Activated naive CD8-positive, alpha-beta T cell (primary cell): ENCODE measurements at regions not wholly inside any gene's neighbourhood (a gene's known extent, or its start where the extent isn't known, plus 50 kb on each side); places are given as distances from the start of the nearest gene placed in this dataset.

Experiments used
- H3K27ac Mint-ChIP-seq: one replicate; pipeline ENCODE4 v1.8.0; 2021; ENCODE audit warnings: mixed read lengths
- H3K27me3 Mint-ChIP-seq: one replicate; pipeline ENCODE4 v1.8.0; 2021; ENCODE audit warnings: mixed read lengths
- H3K36me3 Mint-ChIP-seq: one replicate; pipeline ENCODE4 v1.8.0; 2021; ENCODE audit warnings: mixed read lengths
- H3K4me1 Mint-ChIP-seq: one replicate; pipeline ENCODE4 v1.8.0; 2021; ENCODE audit warnings: low read depth, mixed read lengths
- H3K4me3 Mint-ChIP-seq: one replicate; pipeline ENCODE4 v1.8.0; 2021; ENCODE audit warnings: mild to moderate bottlenecking, mixed read lengths
- H3K9me3 Mint-ChIP-seq: one replicate; pipeline ENCODE4 v1.8.0; 2021; ENCODE audit warnings: low read depth, mixed read lengths

DNA sequence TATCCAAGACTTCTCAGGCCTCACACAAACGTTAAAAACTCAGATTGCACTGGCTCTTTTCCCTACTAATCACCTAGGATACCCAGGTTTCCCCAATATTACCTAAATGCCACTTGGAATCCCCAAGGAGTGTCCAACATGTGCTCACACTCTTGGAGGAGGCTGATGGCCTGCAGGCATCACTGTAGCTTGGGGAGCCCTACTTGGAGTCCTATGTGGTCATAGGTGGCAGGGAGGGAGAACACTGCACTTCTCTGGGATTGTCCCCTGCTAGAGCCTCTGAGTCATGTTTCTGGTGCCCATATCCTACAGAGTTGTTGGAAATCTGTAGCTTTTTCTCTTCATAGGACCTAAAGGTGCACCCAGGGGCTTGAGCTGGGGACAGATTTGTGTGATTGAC is 433.7 kb downstream of the ARHGEF28 start:
- H3K36me3 Mint-ChIP-seq: no peaks in the 10 kb centered on the region
- no peak overlapping the region for H3K27ac Mint-ChIP-seq
- H3K27me3 Mint-ChIP-seq: peaks cover 8% of the 10 kb centered on the region
- no peak overlapping the region for H3K4me3 Mint-ChIP-seq
- H3K4me1 Mint-ChIP-seq: no peaks in the 10 kb centered on the region
- H3K9me3 Mint-ChIP-seq: no peaks in the 10 kb centered on the region

DNA sequence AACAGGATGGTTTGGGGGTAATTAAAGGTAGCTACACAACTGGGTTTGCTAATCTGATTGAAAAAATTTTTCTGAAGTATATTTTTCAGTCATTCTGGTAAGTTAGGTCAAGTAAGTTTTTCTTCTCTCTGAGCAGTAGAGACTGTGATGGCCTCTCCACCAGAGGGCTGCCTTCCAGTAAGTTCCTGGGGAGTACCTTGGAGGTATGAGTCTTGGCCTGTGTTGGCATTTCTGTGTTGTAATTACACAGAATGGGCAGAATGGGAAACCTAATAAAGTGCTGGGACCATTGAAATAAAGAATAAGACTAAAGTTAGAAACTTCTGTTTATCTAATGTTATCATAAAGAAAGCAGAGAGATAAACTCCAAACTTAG is 430.8 kb downstream of the ARHGEF28 start:
- H3K4me3 Mint-ChIP-seq: no peak overlapping the region
- no peaks in the 10 kb centered on the region for H3K4me1 Mint-ChIP-seq
- H3K27ac Mint-ChIP-seq: no peak overlapping the region
- H3K36me3 Mint-ChIP-seq: no peaks in the 10 kb centered on the region
- H3K27me3 Mint-ChIP-seq: peaks cover 7% of the 10 kb centered on the region
- no peaks in the 10 kb centered on the region for H3K9me3 Mint-ChIP-seq

DNA sequence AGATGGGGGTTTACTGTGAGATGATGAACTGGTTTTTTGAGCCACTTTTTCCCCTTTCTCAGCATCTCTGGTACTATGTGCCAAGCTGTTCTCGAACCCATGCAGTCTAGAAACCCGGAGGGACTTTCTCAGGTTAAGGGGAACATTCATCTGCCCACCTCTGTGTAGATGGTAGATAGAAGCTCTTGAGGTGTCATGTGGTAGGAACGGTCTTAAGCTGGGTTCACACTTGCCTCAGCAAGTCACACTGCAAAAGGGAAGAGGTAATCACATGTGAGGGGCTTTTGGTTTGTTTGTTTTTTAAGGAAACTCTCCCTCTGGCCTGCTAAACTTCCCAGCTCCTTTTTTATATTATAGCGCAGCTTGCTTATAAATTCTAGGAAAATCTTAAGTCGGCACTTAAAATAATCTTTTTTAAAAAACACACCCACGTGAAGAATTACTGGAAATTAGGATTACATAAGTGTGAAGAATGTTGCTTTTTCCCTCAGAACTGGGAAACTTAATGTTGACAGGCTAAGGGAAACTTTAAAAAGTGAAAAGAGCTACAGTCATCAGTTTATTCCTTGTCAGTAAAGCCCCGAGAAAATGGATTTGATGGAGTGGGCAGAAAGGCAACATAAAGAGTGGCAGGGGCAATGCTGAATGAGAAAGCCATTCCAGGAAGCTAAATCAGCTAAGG is 430.3 kb downstream of the ARHGEF28 start:
- H3K36me3 Mint-ChIP-seq: no peaks in the 10 kb centered on the region
- no peak overlapping the region for H3K4me3 Mint-ChIP-seq
- H3K9me3 Mint-ChIP-seq: no peaks in the 10 kb centered on the region
- no peaks in the 10 kb centered on the region for H3K4me1 Mint-ChIP-seq
- no peak overlapping the region for H3K27ac Mint-ChIP-seq
- H3K27me3 Mint-ChIP-seq: peaks cover 7% of the 10 kb centered on the region

DNA sequence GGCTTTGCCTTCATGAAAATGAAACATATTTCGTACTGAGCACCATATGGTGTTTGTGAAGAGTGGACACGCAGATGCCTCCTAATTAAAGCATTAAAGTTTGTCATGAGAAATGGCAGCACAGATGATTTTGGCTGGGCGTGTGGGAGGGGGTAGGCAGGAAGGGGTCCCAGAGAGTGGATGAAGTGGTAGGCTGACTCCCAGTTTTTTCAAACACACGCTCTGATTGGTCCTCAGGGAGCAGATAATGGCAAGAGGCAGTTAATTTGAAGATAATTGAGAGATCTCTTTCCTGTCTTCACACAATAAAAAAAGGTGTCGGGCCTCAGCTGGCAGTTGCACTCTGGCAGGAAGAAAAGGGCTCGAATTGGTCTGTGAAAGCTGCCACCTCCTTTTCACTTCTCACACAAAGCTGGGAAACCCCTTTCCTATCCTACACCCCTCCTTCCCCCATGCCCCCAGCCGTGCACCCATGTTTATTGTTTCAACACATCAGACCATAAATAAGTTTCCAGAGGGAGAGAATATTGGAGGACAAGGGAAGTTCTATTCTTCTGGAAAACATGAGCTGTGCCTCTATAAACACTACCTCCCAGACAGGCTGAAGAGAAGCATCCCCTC is 429.6 kb downstream of the ARHGEF28 start:
- Mint-ChIP-seq H3K4me3 (no peak overlapping the region), H3K4me1 (no peaks in the 10 kb centered on the region), H3K27ac (no peak overlapping the region), H3K36me3 (no peaks in the 10 kb centered on the region), H3K9me3 (no peaks in the 10 kb centered on the region), H3K27me3 (peaks cover 7% of the 10 kb centered on the region)

DNA sequence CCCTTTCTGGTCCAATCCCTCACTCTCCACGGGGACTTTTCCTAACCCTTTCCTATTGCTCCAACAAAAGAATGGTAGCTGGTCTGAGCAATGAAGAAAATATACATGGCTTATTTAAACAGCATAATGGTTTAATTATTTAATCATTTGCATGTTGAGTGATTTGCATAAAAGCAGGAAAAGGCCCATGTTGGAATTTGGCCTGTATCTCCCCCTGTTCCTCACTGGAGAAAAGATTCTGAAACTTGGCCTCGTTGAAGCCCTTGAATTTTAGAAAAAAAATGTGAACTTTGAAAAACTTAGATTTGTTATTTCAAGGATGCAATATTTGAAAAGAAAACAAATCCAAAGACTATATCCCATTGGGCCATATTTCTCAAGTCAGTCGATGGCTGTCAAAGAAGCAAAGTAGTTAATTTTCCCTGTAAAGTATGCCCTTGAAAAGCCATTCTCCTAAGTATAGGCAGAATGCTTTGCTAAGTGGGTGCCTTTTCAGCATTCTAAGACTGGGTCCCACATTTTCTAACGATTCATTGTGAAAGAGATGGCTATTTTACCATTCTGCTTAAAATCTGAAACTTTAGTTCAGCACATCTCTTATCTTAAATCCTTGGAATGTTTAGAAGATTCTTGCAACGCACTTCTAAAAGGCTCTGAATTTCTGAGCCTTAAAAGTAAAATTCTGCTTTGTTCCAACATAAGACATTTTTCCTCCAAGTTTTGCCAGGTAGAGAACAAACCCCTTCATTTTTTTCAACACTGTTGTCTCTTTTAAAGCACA is 428.8 kb downstream of the ARHGEF28 start:
- Mint-ChIP-seq H3K4me3 (no peak overlapping the region), H3K9me3 (no peaks in the 10 kb centered on the region), H3K27me3 (peaks cover 7% of the 10 kb centered on the region), H3K27ac (no peak overlapping the region), H3K4me1 (no peaks in the 10 kb centered on the region), H3K36me3 (no peaks in the 10 kb centered on the region)

DNA sequence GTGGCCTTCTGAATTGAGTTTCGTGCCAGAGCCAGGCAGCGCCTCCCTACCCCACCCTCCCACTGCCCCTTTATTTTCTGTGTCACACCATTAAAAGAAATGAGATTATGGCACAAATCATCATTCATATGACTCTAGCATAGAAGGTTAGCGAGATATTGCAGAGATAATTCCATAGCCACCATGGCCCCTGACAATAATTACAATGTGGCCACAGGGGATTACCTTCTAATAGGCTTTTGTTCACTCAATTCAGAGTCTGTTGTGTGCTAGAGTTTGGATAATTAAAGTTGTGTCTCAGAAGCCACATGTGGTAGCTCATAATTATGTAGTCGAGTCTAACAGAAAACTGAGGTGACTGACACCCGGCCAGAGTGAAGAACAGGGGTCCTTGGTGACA is 428.1 kb downstream of the ARHGEF28 start:
- no peaks in the 10 kb centered on the region for H3K9me3 Mint-ChIP-seq
- no peak overlapping the region for H3K27ac Mint-ChIP-seq
- peaks cover 7% of the 10 kb centered on the region for H3K27me3 Mint-ChIP-seq
- H3K4me1 Mint-ChIP-seq: no peaks in the 10 kb centered on the region
- no peak overlapping the region for H3K4me3 Mint-ChIP-seq
- no peaks in the 10 kb centered on the region for H3K36me3 Mint-ChIP-seq

DNA sequence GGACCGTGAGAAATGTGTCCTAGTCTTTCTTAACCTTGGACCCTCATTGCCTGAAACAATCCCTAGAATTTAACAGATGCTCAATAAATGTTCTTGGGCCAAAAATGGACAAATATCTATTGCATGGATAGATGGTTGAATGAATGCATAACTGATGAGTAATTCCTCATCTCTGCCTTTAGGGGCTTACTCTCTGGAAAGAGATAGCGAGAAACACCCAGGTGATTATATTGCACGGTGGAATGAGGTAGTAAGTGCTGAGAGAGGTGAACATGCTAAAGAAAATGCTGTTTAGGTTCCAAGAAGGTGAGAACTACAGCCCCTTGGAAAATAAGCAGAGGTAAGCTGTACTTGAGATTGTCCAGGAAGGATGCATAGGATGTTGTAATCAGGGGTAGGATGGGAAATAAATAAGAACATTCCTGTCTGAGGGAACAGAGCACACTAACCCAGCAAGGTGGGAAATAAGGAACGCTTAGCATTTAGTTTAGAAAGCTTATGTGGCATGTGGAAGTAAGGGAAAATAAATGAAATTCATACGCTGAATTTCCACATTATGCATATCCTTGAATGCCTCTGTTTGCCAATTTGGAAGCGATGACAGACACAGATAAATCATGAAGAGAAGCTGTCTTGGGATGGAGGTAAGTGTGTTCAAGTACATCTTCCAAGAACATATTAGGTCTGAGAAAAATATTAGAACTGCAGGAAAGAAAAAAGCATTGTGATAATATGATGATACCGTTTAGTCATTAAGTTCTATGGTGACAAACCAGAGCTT is 426.6 kb downstream of the ARHGEF28 start:
- H3K36me3 Mint-ChIP-seq: no peaks in the 10 kb centered on the region

DNA sequence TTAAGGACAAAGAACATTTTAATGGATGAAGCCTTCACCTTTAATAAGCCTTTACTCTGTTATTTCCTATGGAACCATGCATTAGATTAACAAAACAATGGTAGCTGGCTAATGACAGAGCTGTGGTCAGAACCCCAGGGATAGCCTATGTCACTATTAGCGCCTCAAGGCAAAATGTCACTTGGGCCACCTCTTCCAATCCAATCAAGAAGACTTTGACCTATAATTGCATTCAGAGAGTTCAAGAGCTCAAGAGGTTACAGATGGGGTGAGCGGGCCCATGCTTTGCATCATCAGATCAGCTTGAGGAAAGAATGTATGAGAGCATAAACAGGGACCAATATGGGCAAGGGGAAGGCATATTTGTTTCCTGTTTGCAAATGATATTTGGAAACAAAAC is 425.1 kb downstream of the ARHGEF28 start:
- no peaks in the 10 kb centered on the region for H3K9me3 Mint-ChIP-seq
- H3K4me3 Mint-ChIP-seq: no peak overlapping the region
- peaks cover 6% of the 10 kb centered on the region for H3K27me3 Mint-ChIP-seq
- H3K4me1 Mint-ChIP-seq: no peaks in the 10 kb centered on the region
- H3K36me3 Mint-ChIP-seq: no peaks in the 10 kb centered on the region
- H3K27ac Mint-ChIP-seq: no peak overlapping the region

More for the DNA sequence above, 426.6 kb downstream of the ARHGEF28 start:
- peaks cover 10% of the 10 kb centered on the region for H3K27me3 Mint-ChIP-seq
- H3K27ac Mint-ChIP-seq: no peak overlapping the region
- no peaks in the 10 kb centered on the region for H3K9me3 Mint-ChIP-seq
- H3K4me1 Mint-ChIP-seq: no peaks in the 10 kb centered on the region
- no peak overlapping the region for H3K4me3 Mint-ChIP-seq

DNA sequence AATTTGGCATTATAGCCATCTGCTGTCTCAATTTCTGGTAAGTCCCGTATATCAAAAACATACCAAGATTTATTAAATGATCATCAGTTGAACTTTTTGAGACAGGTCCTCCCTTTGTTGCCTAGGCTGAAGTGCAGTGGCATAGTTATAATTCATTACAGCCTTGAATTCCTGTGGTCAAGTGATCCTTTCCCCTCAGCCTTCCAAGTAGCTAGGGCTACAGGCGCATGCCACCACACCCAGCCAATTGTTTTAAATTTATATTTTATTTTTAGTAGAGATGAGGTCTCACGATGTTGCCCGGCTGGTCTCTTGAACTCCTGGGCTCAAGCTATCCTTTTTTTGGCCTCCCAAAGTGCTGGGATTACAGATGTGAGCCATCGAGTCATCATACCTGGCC is 418.9 kb downstream of the ARHGEF28 start:
- peaks cover 5% of the 10 kb centered on the region for H3K27me3 Mint-ChIP-seq
- H3K36me3 Mint-ChIP-seq: no peaks in the 10 kb centered on the region
- no peak overlapping the region for H3K27ac Mint-ChIP-seq
- no peaks in the 10 kb centered on the region for H3K9me3 Mint-ChIP-seq
- H3K4me3 Mint-ChIP-seq: no peak overlapping the region
- no peaks in the 10 kb centered on the region for H3K4me1 Mint-ChIP-seq

DNA sequence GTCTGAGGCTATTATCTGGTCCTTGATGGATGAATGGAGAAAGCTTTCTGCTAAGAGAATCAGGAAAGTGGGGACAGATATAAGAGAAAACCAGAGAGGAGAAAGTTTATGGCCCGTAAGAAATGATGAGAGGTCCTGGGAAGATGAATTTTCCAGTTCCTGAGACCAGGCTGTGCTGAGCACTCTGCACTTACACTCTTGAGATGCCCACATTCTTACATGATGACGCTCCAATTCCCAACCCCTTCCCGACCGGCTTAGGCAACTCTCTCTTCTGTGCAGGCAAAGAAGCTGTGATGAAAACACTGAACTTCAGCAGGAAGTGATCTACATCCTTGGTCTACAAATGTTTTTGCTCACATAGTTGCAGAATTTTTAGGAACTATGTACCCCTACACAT is 417.0 kb downstream of the ARHGEF28 start:
- no peak overlapping the region for H3K27ac Mint-ChIP-seq
- peaks cover 3% of the 10 kb centered on the region for H3K27me3 Mint-ChIP-seq
- H3K4me1 Mint-ChIP-seq: no peaks in the 10 kb centered on the region
- no peaks in the 10 kb centered on the region for H3K9me3 Mint-ChIP-seq
- H3K4me3 Mint-ChIP-seq: no peak overlapping the region
- H3K36me3 Mint-ChIP-seq: no peaks in the 10 kb centered on the region

DNA sequence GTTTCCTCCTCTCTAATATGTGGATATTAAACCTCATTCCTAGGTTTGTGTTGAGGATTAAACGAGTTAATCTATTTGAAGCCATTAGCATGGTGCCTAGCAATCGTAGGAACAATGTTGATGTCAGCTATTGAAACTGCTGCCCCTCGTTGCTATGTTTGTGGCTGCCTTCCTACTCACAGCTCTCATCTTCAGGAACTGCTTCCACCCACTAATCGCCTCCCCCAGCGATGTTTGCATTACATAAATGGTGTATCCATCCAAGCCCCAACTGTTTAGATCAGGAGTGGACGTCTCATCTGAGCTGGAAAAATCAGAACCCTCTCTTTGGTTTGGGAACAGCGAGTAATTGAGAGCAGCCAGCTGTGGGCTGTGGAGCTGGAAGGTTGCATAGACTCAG is 416.6 kb downstream of the ARHGEF28 start:
- Mint-ChIP-seq H3K27ac (no peak overlapping the region), H3K9me3 (no peaks in the 10 kb centered on the region), H3K27me3 (peaks cover 3% of the 10 kb centered on the region), H3K4me1 (no peaks in the 10 kb centered on the region), H3K4me3 (no peak overlapping the region), H3K36me3 (no peaks in the 10 kb centered on the region)

DNA sequence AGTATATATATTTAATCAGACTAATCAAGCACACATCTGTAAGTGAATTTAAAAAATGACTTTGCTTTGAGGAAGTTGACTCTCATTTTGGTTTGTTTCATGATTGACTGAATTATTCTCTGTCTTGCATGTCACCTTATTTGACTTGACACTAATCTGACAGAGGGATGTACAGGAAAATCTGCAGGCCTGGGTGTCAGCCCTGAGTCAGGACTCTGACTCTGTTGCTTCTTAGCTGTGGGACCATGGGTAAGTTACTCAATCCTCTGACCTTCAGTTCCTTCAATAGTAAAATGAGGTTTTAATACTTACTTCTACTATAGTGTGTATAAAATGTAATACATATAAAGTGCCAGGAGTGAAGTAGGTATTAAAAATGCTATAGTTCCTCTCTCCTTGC is 415.9 kb downstream of the ARHGEF28 start:
- Mint-ChIP-seq H3K9me3 (no peaks in the 10 kb centered on the region), H3K36me3 (no peaks in the 10 kb centered on the region), H3K27ac (no peak overlapping the region), H3K4me1 (no peaks in the 10 kb centered on the region), H3K4me3 (no peak overlapping the region), H3K27me3 (peaks cover 3% of the 10 kb centered on the region)

DNA sequence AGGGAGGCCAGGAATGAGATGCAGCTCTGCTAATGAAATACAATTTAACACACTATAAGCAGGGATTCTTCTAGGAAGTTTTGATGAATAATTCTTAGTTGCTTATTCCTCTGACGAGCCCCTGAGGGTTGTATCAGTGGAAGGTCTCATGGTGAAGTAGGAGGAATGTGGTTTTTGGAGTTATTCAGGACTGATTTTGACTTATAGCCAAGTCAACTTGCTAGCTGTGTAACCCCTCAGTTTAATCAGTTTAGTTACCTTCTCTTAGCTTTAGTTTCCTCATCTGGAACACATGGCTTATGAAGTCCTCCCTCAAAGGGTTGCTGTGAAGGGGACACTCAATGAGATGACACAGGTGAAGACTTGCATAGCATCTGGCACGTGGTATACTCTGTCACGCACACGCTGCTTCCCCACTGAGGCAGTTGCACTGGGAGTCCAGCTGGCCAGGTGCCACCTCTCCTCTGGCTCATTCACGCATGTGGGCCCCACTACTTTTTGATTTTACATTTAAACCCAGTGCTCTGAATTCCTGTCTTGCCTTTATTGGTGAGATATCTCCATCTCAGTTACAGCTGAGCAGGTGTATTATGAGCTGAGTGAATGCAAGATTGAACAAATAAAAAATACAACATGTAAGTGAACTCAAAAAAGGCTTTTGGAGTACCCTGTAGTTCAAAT is 415.0 kb downstream of the ARHGEF28 start:
- Mint-ChIP-seq H3K36me3 (no peaks in the 10 kb centered on the region), H3K4me3 (no peak overlapping the region), H3K9me3 (no peaks in the 10 kb centered on the region), H3K27me3 (peaks cover 3% of the 10 kb centered on the region), H3K4me1 (no peaks in the 10 kb centered on the region), H3K27ac (no peak overlapping the region)

DNA sequence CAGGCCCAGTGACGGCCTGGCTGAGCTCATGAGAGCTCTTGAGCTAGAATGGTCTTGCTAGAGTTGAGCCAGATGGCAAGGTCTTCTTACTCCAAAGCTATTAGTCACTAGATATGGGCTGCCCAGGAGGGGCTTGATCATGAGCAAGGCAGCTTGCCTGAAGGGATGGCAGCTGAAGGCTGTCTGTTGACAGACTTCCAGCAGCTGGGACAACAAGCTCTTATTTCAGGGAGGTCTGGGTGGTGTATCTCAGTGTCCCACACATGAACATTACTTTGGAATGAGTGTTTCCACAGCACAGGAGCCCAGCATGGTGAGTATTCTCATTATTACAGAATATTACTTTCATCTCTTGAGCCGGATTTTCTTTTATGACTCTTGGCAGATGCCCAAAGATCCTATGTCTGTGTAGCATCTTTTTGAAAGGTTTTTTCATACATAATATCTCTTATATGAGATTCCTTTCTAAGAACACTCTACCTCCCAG is 414.1 kb downstream of the ARHGEF28 start:
- H3K36me3 Mint-ChIP-seq: no peaks in the 10 kb centered on the region
- H3K27ac Mint-ChIP-seq: no peak overlapping the region
- no peaks in the 10 kb centered on the region for H3K4me1 Mint-ChIP-seq
- peaks cover 3% of the 10 kb centered on the region for H3K27me3 Mint-ChIP-seq
- no peak overlapping the region for H3K4me3 Mint-ChIP-seq
- H3K9me3 Mint-ChIP-seq: no peaks in the 10 kb centered on the region
